Left kidney (tissue), 1 donor: ENCODE measurements at regions not wholly inside any gene's neighbourhood (a gene's known extent, or its start where the extent isn't known, plus 50 kb on each side); places are given as distances from the start of the nearest gene placed in this dataset.

Source experiments
- DNase-seq: peaks from one replicate; pipeline ENCODE4 v3.0.0-alpha.2; 2013

DNA sequence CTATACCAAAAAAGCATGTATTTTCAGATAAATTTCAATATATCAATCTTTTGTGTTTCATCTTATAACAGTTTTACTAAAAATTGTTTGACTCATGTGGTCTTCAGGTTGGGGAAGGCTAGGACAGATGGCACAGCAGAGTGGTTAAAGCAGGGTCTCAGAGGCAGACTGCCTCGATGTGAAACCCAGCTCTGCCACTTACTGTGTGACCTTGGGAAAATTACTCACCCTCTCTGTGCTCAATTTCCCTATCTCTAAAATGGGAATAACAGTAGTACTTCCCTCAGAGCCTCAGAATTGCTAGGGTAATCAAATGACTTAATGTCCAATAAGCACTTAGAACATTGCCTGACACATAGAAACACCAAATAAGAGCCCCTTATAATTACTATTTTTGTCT is 262.1 kb upstream of the FMN2 start:
- no peak for DNase-seq

DNA sequence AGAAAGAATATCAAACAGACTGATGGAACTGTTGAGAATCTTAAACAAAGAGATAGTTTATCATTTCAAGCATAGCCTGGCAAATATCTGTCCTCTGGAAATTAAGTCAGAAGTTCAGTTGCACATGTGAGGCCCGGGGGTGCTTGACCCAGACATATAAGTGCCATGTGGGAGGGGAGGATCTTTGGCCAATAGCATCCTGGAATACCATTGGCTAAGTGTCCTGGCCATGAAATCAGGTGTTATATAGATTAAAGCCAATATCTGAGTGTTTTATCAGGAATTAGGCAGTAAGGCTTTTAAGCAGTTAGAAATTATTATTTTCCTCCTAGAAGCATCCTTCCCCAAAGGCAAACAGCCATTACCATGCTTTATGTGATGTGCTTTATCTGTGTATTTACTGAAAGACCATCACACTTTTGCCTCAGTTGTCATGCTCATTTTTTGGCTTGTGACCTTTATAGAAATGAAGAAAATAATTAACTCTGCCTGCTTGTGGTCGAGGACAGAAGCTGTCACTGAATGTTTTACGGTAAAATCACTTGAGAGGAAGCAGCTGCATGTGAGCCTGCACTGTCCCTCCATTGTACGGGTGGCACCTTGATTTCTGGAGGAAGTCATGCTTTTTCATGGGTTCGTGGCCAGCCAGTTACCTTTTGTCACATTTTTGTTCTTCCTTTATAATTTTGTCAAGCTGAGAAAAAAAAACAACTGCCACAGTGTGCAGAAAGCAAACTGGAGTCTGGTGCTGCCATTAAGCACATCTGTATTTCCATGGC is 259.9 kb upstream of the FMN2 start:
- no peak for DNase-seq

DNA sequence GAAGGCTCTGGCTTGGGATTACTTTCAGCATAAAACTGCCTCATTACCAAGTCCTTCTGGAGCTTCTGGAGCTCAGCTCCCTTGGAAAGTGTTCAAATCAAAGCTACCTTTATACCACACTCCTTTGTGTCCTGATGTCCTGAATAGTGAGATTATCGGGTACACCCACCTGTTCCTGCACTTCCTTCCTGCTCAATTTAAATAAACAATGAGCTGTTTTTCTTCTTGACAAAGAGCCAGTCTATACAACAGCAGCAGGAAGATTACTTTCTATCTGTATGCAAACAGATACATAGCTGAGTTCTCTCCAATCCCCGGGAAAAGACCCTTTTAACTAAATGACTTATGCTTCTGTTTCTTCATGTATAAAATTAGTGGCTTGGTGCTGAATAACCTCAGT is 258.0 kb upstream of the FMN2 start:
- DNase-seq: no peak

DNA sequence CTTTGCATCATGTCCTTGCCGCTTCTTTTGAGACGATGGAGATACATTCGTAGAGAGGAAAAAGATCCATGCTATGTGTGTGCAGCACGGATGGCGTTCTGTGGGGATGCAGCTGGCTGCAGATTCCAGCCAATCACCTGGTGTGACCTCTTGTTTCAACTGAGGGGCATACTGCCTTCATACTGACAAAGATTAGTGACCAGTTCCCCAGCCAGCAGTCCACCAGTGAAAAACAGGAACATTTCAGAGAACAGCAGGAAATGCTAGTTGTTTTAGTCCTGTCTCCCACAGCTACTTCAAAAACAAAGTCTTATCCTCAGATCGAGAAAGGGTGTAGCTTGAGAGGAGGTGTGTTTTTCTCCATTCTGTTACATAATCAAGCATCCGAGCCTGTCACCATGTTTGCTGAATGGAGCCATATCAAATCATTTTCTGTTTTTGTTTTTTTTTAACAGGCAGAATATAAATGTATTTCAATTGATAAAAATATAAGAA is 255.7 kb upstream of the FMN2 start:
- DNase-seq: no peak

GRCh38 chr1:239840336-239840735 is 251.3 kb upstream of the FMN2 start:
- no peak for DNase-seq

DNA sequence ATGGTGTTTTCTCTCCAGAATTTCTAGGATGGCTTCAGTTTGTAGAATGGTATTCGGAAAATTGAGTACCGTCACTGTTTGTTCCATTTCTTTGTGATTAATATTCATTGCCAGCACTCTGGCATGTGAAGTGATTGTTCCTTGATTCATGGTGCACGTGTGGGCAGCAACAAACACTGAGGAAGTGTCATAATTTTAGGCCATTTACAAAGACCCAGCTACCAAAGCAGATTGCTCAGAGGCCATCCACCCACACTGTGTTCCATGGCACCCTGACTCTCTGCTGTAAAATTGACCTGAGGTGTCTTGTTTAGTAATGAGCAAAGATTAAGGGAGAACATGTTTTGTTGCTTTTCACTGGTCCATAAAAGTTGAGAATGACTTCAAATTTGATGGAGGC is 250.9 kb upstream of the FMN2 start:
- no peak for DNase-seq

- DNase-seq: no peak
Observed at GRCh38 chr1:239841631-239842030, 250.1 kb upstream of the FMN2 start.

GRCh38 chr1:239843541-239843940 is 248.1 kb upstream of the FMN2 start:
- DNase-seq: no peak

GRCh38 chr1:239844833-239845232 is 246.8 kb upstream of the FMN2 start:
- DNase-seq: no peak

DNA sequence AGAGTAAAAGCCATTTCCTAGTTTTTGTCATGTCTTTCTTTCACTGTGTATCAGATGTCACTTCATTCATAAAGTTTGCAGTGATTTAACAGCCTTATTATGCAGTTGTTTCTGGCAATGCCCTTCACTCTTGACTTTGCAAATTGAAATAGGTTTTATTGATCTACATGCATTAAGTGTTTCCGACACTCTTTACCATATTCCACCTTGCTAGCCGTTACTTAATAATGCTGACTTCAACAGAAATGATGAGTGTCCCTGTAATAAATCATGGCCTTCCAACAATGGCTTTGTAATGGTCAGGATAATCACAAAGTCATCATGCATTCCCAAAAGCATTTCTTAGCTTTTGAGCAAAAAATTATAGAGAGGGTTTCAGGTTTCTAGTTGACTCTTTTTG is 236.8 kb upstream of the FMN2 start:
- DNase-seq: no peak

DNA sequence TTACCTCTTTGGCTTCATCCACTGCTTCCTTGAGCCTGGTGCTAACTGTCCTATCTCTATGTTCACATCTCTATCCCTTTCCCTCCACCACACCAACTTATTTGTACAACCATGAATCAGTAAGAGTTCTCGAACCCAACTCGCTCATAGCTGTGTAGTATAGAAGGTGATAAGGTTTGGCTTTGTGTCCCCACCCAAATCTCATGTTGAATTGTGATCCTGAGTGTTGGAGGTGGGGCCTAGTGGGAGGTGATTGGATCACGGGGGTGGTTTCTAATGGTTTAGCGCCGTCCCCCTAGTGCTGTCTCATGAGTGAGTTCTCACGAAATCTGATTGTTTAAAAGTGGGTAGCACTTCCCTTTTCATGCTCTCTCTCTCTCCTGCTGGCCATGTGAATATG is 235.6 kb upstream of the FMN2 start:
- no peak for DNase-seq

DNA sequence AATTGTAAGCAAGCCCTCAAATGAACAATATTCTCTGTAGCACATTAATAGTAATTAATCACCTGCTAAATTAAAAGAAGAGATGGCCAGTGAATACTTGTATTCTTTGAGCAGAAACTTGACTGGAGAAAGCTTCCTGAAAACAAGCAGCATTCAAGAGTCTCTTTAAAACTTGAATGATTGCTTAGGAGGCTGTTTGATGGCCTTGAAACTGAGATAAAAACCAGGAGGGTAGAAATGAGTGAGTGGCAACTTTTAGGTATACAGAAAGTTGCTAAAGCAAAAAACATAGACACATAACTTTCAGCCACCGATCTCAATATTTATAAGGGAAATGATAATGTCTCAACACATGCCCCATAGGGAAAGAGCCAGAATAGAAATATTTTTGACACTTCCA is 234.8 kb upstream of the FMN2 start:
- no peak for DNase-seq

DNA sequence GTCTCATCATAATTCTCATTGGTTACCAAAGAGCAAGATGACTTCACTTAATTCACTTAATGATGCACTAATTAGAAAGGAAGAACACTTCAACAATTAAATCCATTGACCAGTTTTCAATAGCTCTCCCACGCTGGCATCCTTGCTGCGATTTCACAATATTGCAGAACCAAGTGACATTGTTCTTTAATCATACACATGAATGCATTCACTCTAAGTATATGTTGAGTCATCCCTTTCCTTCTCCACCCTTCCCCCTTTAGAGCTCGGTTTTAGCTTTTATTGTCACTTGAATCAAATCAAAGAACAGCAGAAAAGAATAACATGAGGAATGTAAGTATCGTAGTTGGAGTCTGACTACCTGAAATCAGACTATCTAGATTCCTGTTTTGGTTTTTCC is 233.6 kb upstream of the FMN2 start:
- DNase-seq: no peak

- DNase-seq: no peak
Observed at GRCh38 chr1:239858529-239858928, 233.2 kb upstream of the FMN2 start.

DNA sequence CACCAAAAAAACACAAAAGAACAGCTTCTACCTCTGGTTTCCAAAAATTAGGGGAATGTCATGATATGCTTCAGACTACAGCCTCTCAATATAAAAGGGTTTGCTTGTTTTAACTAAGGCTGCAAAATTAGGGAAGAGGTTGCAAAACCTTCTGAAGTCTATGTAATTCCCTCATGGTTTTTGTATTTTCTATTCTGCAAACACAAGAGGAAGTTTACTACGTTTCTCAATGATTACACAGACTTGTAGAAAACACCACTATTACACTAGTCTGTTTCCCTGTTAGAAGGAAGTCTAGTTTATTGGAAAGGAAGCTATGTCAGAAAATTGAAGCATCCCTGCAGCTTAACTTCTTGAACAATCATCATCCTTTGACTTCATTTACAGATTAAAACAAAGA is 229.7 kb upstream of the FMN2 start:
- DNase-seq: no peak

DNA sequence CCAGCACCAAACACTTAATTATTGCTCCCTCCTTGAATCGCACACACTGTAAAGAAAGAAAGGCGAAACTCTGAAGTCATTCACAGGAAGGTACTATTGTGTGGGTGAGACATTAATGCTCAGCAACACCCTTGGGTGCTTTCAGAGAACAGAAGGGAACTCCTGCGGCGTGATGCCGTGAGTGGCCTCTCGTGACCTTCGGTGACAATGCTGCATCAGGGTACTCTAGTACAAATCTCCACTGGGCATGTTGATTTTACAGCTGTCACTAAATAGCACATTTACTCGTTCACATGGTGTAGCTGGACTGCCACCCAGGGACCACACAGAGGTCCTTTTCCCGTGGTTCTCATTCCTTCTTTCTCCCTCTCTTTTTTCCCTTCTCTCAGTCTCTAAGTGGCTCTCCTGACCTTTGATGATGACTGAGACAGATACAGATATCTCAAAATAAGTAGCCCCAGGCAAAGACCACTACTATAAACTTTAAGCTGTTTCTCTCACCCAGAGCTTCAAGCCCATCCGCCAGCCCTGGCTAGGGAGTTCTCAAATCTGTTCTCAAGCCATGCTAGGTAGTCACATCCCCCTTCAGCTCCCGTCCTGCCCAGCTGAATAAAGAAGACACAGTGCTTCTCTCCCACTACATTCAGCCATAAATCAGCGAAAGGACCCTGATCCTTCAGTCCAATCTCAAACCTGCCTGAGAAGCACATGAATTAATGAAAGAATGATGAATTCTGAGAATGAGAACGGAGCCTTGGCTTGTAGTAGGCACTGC is 223.4 kb upstream of the FMN2 start:
- no peak for DNase-seq

GRCh38 chr1:239870194-239870593 is 221.5 kb upstream of the FMN2 start:
- no peak for DNase-seq

GRCh38 chr1:239872626-239873025 is 219.1 kb upstream of the FMN2 start:
- no peak for DNase-seq

DNA sequence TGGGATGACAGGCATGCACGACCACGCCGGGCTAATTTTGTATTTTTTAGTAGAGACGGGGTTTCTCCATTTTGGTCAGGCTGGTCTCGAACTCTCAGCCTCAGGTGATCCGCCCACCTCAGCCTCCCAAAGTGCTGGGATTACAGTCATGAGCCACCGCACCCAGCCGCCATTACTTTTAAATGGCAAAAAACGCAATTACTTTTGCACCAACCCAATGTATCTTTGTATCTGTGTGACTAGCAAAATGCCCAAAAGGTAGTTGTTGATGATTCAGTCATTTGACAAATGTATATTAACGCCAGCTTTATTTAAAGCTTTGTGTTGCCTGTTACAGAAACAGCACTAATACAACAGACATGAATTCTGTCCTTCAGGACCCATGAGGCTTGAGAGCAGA is 216.9 kb upstream of the FMN2 start:
- DNase-seq: no peak

DNA sequence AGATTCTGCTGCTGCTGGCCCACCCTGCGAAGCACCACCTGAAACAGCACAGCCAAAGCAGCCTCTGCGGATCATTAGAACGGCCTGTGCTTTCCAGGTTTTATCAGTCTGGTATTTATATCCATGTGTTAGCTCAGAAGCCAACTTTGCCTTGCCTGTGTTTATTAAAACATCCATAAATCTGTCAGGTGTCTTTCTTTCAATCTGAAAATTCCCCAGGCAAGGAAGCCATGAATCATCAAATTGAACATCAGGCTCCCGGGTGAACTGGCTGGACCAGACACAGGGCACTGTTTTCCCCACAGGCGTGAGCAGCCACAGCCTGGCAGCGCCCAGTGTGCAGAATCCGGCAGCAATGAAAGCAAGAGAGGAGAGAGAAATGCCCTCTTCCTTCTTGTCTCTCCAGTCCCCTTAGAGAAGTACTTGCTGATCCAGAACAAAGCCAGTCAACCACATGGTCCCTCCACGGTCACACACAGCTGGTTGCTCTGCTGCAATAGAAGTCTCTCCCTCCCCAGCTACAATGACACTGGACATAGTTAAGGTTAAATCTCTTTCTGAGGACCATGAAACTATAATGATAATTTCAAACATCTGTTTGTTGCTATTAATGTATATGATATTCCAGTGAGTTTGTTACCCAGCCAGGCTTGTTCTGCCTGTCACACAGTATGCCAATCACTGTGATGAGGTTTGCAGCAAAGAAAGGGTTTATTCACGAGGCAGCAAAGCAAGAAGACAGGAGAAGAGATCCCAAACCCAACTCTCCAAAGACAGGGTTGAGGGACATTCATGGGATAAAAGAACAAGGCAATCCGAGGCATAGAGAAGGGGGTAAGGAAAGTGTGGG is 212.1 kb upstream of the FMN2 start:
- DNase-seq: no peak

GRCh38 chr1:239882967-239883366 is 208.7 kb upstream of the FMN2 start:
- DNase-seq: no peak

DNA sequence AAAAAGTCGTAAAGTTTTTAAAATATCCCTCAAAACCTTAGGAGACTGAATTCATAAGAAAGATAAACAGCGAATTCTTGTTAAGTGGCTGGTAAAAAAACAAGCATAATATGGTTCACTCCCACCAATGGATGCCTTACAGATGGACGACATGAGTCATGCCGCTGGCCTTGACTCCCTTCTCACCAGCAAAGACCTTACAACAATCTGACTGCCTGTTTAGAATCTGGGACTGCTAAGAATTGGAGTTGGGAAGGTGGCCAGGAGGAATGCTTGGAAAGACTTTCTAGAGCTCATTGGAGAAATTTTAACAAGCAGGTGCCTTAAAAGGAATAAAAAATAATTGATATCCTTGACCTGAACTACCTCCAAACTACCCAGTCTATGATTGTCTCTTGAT is 206.9 kb upstream of the FMN2 start:
- no peak for DNase-seq

- DNase-seq: no peak
Observed at GRCh38 chr1:239886266-239886665, 205.4 kb upstream of the FMN2 start.
